ENCODE measurements at regions not wholly inside any gene's neighbourhood (a gene's known extent, or its start where the extent isn't known, plus 50 kb on each side); places are given as distances from the start of the nearest gene placed in this dataset.

DNA sequence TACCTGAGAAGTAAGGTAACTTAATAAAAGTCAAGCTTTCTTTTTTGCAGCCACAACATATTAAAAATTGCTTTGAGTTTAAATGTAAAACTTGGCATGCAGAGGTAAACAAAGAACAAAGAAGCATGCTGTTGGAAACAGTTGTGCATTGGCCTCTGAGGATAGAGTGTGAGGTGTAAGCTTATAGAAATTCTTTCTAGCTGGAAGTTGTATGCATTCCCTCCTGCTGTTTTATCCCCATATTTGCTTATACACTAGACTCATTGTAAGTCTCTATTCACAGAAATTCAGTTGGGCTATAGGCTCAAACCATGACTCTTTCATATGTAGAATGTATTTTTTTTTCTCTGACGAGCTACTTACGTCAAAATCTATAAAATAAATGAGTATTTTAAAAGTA, 316.3 kb downstream of the SLC6A15 start:
- no peak for DNase-seq

GRCh38 chr12:84594157-84594556, 318.4 kb downstream of the SLC6A15 start:
- no peak for DNase-seq

DNA sequence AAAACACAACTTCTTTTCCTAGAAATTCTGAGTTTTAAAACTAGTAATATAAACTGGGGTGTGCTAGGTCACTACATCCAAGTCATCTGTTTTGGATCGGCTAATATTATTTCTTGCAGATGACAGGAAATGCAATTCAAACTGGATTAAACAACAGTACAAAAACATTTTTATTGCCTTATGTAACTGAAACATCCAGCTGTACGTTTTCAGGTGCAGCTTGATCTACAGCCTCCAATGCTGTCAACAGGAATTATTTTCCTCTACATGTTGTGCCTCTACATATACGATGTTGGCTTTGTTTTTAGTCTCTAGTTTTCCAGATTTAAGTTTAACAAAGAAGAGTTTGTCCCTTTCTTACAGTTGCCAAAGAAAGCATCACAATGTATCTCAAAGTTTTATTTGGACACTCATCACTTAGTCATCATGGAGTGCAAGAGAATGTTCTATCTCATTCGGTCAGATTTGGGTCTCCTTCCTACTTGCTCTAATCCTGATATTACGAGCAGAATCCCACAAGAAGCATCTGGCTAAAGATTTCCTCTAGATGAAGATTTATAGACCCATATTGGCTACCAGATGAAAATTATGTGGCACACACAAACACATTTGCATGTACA, 326.7 kb downstream of the SLC6A15 start:
- DNase-seq = no peak

DNA sequence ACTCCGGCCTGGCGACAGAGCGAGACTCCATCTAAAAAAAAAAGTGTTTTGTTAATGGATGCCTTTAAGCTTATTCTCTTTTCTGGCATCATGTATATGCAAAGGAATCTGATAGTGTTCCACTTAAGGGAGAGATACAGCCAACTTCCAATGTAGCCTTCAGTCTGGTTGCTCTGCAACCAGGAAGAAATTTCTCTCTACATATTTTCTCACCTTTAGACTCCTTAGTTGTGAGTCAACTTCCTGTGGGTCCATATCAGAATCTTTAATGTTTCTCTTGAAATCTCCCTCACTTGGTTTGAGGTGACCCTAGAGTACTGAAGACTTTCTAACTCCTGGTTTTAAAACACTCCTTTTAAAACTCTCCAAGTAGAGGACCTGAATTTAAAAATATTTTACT, 340.4 kb downstream of the SLC6A15 start:
- no peak for DNase-seq

DNA sequence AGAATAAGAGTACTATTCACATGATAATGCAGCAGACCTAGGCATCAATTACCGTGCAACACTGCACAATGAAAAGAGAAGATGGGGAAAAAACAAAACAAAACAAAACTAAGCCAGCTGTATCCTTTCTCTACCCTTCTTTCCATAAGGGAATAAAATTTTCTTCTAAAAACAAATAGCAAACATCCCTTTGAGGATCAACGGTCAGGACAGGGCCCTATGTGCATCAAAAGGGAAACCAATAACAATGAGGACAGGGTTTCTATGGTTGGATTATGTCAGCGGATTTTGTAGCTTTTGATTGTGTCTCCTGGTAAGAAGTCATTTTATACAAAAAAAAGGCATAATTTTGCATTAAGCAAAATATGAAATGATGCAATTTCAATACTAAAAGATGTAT, 350.3 kb downstream of the SLC6A15 start:
- peak; percentile 23 for DNase-seq

GRCh38 chr12:84561351-84561750, 351.2 kb downstream of the SLC6A15 start:
- DNase-seq = no peak

DNA sequence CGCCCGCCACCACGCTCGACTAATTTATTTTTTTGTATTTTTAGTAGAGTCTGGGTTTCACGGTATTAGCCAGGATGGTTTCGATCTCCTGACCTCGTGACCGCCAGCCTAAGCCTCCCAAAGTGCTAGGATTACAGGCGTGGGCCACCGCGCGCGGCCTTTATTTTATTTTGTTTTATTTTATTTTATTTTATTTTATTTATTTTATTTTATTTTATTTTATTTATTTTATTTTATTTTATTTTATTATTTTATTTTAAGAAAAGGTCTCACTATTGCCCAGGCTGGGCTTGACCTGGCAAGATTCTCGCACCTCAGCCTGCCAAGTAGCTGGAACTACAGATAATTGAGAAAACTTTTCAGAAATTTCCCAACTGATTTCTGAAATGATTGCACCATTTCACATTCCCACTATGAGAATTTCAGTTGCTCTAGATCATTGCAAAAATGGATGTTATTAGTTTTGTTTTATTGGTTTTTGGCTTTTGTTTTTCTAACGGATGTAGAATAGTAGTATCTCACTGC, 358.3 kb downstream of the SLC6A15 start:
- no peak for DNase-seq

DNA sequence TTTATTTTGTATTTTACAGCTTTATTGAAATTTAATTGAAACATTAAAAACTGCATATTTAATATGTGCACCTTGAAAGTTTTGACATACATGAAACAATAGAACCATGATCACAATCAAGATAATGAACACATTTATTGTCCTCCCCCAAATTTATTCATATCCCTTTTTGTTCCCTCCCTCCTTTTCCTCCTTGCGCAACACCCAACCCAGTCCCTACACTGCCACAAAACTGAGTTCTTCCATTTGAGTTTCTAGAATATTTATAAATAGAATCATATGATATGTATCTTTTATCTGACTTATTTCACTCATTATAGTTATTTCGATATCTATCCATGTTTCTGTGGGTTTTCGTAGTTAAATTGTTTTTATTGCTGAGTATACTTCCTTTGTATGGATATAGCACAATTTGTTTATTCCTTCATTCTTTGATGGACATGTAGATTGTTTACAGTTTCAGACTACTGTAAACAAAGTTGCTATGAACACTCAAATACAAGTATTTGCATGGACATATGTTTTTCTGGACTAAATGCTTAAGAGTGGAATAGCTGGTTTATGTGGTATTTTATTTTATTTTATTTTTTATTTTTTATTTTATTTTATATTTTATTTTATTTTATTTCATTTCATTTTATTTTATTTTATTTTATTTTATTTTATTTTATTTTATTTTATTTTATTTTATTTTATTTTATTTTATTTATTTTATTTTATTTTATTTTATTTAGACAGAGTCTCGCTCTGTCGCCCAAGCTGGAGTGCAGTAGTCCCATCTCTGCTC, 359.1 kb downstream of the SLC6A15 start:
- no peak for DNase-seq

- no peak for DNase-seq
Measured at GRCh38 chr12:84551373-84551772, 361.2 kb downstream of the SLC6A15 start.

DNA sequence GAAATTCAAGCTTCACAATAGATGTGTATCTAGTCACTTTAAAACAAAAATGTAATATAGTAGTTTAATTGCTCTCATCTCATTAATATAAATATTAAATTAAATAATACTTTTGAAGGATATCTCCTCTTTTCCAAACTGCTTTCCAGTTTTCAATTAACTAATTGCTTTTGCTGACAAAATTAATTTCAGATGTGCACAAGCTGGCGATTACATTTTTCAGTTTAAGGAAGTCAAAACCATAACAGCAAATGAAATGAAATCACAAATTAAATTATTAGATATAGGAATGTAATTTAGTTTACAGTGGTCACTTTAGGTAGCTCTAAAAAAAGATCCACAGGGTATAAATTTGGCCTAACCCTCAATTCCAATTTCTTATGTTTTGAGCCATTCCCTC, 362.1 kb downstream of the SLC6A15 start:
- DNase-seq = no peak

GRCh38 chr12:84542289-84542688, 370.3 kb downstream of the SLC6A15 start:
- DNase-seq = no peak

DNA sequence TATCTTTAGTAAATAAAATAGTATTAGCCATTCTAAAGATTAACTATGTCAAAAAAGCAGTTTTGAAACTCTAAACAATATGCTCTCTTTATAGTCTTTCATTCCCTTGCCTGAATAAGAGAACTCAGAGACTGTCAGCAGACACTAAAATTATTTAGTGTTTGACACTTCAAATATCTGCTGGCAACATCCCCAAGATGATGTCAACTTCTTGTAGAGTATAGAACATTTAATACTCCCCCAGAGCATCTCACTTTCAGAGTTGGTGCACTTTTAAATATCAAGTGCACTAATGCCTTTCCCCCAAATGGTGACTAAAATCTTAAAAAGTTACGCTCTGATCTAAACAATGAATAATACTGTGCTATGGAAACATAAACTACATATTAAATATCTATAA, 374.9 kb downstream of the SLC6A15 start:
- no peak for DNase-seq

- no peak for DNase-seq
Measured at GRCh38 chr12:84512751-84513150, 399.8 kb downstream of the SLC6A15 start.

- peak; percentile 80 for DNase-seq
Measured at GRCh38 chr12:84508851-84509260, 403.7 kb downstream of the SLC6A15 start.

DNA sequence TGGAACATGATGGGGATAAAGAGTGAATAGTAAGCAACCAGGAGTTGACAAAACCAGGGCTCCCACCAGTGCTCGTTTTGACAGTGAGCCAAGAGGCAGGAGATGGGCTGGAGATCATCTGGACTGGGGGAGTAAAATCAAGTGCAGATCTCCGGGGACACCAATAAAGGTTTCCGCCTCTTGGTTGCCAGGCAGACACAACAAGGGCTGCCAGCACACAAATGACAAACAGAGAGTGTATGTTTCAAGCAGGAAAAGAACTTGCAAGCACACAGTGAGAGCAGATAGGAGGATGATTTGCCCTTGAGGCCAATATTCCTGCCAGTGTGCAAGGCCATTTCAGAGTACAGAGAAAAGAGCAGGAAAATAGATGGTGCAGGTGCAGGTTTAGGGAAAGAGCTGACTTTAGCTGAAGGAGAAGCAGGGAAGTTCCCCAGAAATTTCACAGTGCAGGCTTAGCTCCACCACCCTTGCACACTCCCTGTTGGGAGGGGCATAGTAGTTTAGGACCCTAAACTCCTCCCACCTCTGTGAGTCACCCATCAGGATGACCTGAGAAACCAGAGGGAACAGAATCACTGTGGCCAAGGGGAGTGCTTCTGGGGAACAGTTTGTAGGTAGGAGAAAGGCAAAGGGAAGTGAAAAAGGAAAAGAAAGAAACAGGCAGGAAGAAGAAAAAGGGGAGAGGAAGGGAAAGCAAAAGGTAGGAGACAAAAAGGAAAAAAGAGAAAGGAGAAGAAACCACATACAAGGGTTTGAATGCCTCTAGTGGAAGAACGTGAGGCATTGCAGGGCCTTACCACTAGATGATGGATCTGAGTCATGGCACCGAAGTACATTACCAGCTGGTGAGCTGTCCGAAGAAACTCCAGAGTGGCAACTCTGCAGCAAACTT, 404.4 kb downstream of the SLC6A15 start:
- peak; percentile 35 for DNase-seq

DNA sequence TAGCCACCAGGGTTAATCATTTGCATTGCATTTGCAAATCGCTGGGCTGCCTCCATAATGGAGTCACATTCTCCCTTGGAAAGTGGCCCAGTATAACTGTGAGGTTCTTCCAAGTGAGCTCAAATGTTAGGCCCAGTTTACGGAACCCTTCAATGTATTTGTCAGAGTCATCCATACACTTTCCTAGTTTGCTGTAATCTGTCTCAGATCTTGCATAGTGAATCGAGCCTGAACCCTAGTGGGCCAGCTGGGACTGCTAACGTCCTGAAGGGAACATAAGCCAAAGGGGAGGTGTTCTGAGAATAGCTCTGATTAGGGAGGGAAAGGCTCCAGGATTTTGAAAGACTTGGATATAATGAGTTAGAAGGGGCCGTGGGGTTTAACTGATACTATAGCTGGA, 406.3 kb downstream of the SLC6A15 start:
- no peak for DNase-seq

DNA sequence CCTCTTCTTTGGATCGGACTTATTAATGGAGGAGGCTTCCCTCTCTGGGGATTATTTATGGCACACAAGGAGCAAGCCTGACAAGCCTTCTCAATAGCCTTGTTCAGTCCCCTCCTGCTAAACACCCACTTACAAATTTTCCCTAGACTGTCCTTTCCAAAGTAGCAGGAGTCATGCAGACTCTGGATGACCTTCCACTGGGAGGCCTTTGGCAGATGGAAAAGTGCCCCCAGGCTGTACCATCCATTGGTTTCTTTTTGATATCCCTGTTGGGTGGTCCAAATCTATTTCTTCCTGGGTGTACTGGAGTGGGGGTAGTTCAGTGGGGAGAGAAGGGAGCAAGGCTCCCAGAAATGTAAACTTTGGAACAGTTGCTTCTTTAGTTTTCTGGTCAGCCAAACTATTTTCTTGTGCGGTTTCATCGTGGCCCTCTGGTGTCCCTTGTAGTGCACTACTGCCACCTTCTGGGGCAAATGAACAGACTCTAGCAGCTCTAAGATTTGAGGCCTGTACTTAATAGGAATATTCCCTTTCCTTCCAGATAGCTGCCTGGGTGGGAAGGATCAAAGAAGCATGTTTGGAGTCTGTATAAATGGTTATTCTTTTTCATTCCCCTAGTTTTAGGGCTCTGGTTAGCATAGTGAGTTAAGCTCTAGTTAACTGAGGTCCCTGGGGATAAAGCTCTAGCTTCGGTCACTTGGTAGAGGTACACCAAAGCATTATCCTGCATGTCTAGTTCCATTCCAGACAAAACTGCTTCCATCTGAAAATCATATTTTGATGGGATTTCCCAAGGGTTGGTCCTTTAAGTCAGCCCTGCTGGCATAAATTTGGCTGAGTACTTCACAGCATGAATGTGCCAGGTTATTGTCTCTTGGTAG, 409.5 kb downstream of the SLC6A15 start:
- DNase-seq = no peak

GRCh38 chr12:84502180-84502860, 410.3 kb downstream of the SLC6A15 start:
- no peak for DNase-seq

GRCh38 chr12:84497819-84498218, 414.8 kb downstream of the SLC6A15 start:
- DNase-seq = no peak

DNA sequence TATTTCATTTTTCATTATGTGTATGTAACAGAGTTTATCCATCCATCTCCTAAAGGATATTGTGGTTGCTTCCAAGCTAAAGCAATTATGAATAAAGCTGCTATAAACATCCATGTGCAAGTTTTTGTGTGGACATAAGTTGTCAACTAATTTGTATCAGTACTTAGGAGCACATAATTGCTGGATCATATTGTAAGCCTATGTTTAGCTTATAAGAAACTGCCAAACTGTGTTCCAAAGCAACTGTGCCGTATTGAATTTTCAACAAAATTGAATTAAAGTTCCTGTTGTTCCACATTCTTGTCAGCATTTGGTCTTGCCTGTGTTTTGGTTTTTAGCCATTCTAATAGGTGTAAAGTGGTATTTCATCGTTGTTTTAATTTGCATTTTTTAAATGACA, 416.9 kb downstream of the SLC6A15 start:
- DNase-seq = no peak

DNA sequence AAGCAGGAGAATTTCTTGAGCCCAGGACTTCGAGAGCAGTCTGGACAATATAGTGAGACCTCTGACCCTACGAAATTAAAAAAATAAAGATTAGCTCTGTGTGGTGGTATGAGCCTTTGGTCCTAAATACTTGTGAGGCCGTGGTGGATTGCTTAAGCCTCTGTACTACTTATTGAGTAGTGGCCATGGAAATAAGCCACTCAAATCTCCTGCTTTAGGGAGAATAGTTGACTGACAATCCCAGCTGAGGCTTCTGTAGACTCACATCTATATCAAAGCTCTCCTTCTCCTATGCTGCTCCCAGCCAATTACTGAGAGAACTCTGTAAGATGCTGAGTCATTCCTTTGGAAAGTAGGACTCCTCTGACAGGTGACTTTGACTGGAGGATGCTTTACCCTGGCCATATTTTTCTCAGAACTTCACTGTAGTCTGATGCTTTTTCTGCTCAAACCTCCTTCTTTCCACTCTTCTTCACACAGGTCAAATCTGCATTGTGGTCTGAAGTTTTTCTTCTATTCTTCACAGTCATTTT, 420.2 kb downstream of the SLC6A15 start:
- DNase-seq = no peak

GRCh38 chr12:84484798-84485197, 427.8 kb downstream of the SLC6A15 start:
- no peak for DNase-seq
